SKM-1 treated with dmso at 0.1 percent for 144 hours (cell line): ENCODE measurements at regions not wholly inside any gene's neighbourhood (a gene's known extent, or its start where the extent isn't known, plus 50 kb on each side); places are given as distances from the start of the nearest gene placed in this dataset.
"Not testable (repeated sequence)": the region's sequence is repeated elsewhere in the genome, so short reads cannot be mapped to it uniquely, and the experiment has no call there.

Experiments
- DNase-seq: peaks from one replicate; lab custom pipeline; 2025; ENCODE audit not compliant: unreplicated experiment; lab: John Stamatoyannopoulos, UW

- DNase-seq, result no peak
Observed at GRCh38 chr3:104066658-104067057, 1300.1 kb upstream of the ALCAM start.

GRCh38 chr3:104069114-104069513 lies 1297.6 kb upstream of the ALCAM start:
- no peak for DNase-seq

- DNase-seq, result no peak
Observed at GRCh38 chr3:104070906-104071305, 1295.8 kb upstream of the ALCAM start.

GRCh38 chr3:104080088-104080626 lies 1286.6 kb upstream of the ALCAM start:
- DNase-seq, result no peak

- DNase-seq, result no peak
Observed at GRCh38 chr3:104088738-104089137, 1278.0 kb upstream of the ALCAM start.

GRCh38 chr3:104089987-104090386 lies 1276.7 kb upstream of the ALCAM start:
- DNase-seq, result not testable (repeated sequence)

GRCh38 chr3:104101736-104102135 lies 1265.0 kb upstream of the ALCAM start:
- DNase-seq, result no peak

GRCh38 chr3:104102386-104102785 lies 1264.3 kb upstream of the ALCAM start:
- DNase-seq, result peak; percentile 36

- DNase-seq, result no peak
Observed at GRCh38 chr3:104106276-104106675, 1260.4 kb upstream of the ALCAM start.

- no peak for DNase-seq
Observed at GRCh38 chr3:104108522-104108921, 1258.2 kb upstream of the ALCAM start.

- no peak for DNase-seq
Observed at GRCh38 chr3:104126463-104126862, 1240.2 kb upstream of the ALCAM start.

- DNase-seq, result no peak
Observed at GRCh38 chr3:104126864-104127553, 1239.7 kb upstream of the ALCAM start.

GRCh38 chr3:104127830-104128229 lies 1238.9 kb upstream of the ALCAM start:
- no peak for DNase-seq

- DNase-seq, result no peak
Observed at GRCh38 chr3:104132566-104133403, 1233.9 kb upstream of the ALCAM start.

- DNase-seq, result no peak
Observed at GRCh38 chr3:104133630-104134029, 1233.1 kb upstream of the ALCAM start.

GRCh38 chr3:104137116-104137515 lies 1229.6 kb upstream of the ALCAM start:
- DNase-seq, result no peak

GRCh38 chr3:104145164-104145563 lies 1221.5 kb upstream of the ALCAM start:
- no peak for DNase-seq

GRCh38 chr3:104149154-104149553 lies 1217.6 kb upstream of the ALCAM start:
- no peak for DNase-seq

GRCh38 chr3:104150724-104151123 lies 1216.0 kb upstream of the ALCAM start:
- DNase-seq, result no peak

GRCh38 chr3:104154896-104155295 lies 1211.8 kb upstream of the ALCAM start:
- no peak for DNase-seq

GRCh38 chr3:104165866-104166265 lies 1200.8 kb upstream of the ALCAM start:
- DNase-seq, result no peak

GRCh38 chr3:104168386-104168785 lies 1198.3 kb upstream of the ALCAM start:
- no peak for DNase-seq
